ENCODE measurements at regions not wholly inside any gene's neighbourhood (a gene's known extent, or its start where the extent isn't known, plus 50 kb on each side); places are given as distances from the start of the nearest gene placed in this dataset.
"Not testable (repeated sequence)": the region's sequence is repeated elsewhere in the genome, so short reads cannot be mapped to it uniquely, and the experiment has no call there.

DNA sequence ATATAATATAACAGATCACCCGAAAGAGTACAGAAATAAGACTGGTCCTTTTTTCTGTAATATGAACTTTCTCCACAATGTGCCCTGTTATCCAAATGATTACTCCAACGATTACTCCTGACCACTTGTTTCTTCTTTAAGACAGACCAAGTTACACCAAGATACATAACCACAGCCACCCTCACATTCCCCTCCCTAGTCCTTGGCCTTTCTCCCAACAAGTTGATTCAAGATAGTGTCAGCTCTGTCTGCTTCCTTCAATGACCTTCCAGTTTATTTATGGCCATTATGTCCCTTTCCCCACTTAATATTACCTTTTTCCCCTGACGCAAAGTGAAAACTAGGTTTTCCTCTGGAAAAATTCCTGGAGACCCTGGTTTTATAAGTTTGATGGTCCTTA, 397.2 kb downstream of the FAM47B start:
- no peaks in the 10 kb centered on the region for H3K4me1 ChIP-seq (ENCODE audit: control insufficient read depth, insufficient read depth, low read length, poor library complexity, severe bottlenecking)
- WGBS, 2 experiments (ENCODE audit: insufficient coverage in 2 of 2), result 67 to 80% methylated on average over 1 of the region's 3 CpGs
- no peaks in the 10 kb centered on the region for H3K9me3 ChIP-seq (ENCODE audit: control insufficient read depth, low read length)
- H3K4me3 ChIP-seq (ENCODE audit: extremely low read depth, insufficient read depth, low read length, poor library complexity, severe bottlenecking), result no peak overlapping the region
- H3K27ac ChIP-seq (ENCODE audit: low read depth, low read length, severe bottlenecking), result no peak overlapping the region
- no peaks in the 10 kb centered on the region for H3K36me3 ChIP-seq (ENCODE audit: control insufficient read depth, insufficient read depth, low read length)

DNA sequence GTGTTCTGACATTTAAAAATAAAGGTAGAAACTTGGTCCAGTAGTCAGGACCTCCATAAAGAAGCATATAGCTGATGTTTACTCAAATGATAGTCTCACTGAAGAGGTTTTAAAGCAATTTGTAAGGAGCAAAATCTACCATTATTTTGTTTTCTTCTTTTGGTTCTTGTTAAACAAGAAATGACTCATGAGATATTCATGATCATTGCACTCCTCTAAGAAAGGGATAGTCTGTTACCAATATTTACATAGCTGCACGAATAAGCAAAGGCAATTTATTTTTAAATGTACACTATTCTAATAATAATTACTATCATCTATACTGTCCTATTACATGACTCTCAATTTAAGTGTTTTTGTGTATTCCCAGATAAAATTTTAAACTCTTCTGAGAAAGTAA, 397.9 kb downstream of the FAM47B start:
- no peaks in the 10 kb centered on the region for H3K36me3 ChIP-seq (ENCODE audit: control insufficient read depth, insufficient read depth, low read length)
- no peaks in the 10 kb centered on the region for H3K4me1 ChIP-seq (ENCODE audit: control insufficient read depth, insufficient read depth, low read length, poor library complexity, severe bottlenecking)
- no peak overlapping the region for H3K27ac ChIP-seq (ENCODE audit: low read depth, low read length, severe bottlenecking)
- WGBS, 2 experiments (ENCODE audit: insufficient coverage in 2 of 2), result no CpG with 5 or more reads among the region's 1 CpG
- H3K9me3 ChIP-seq (ENCODE audit: control insufficient read depth, low read length), result no peaks in the 10 kb centered on the region
- no peak overlapping the region for H3K4me3 ChIP-seq (ENCODE audit: extremely low read depth, insufficient read depth, low read length, poor library complexity, severe bottlenecking)

DNA sequence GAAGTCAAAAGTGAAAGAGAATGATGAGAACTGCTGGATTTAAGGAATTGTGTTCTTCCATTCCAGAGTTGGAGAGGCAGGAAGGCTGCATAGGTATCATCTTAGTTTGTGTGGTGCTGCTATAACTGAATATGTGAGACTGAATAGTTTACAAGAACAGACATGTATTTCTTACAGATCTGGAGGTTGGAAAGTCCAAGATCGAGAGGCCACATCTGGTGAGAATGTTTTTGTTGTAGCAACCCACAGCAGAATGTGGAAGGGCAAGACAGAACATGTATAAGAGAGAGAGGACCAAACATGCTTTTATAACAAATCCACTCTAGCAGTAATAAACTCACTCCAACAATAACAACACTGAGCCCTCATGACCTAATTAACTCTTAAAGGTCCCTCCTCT, 408.6 kb downstream of the FAM47B start:
- no CpG with 5 or more reads among the region's 1 CpG for WGBS, 2 experiments (ENCODE audit: insufficient coverage in 2 of 2)
- Histone ChIP-seq H3K36me3 (ENCODE audit: control insufficient read depth, insufficient read depth, low read length) (no peaks in the 10 kb centered on the region), H3K4me3 (ENCODE audit: extremely low read depth, insufficient read depth, low read length, poor library complexity, severe bottlenecking) (no peak overlapping the region), H3K9me3 (ENCODE audit: control insufficient read depth, low read length) (no peaks in the 10 kb centered on the region), H3K27ac (ENCODE audit: low read depth, low read length, severe bottlenecking) (no peak overlapping the region), H3K4me1 (ENCODE audit: control insufficient read depth, insufficient read depth, low read length, poor library complexity, severe bottlenecking) (no peaks in the 10 kb centered on the region)

DNA sequence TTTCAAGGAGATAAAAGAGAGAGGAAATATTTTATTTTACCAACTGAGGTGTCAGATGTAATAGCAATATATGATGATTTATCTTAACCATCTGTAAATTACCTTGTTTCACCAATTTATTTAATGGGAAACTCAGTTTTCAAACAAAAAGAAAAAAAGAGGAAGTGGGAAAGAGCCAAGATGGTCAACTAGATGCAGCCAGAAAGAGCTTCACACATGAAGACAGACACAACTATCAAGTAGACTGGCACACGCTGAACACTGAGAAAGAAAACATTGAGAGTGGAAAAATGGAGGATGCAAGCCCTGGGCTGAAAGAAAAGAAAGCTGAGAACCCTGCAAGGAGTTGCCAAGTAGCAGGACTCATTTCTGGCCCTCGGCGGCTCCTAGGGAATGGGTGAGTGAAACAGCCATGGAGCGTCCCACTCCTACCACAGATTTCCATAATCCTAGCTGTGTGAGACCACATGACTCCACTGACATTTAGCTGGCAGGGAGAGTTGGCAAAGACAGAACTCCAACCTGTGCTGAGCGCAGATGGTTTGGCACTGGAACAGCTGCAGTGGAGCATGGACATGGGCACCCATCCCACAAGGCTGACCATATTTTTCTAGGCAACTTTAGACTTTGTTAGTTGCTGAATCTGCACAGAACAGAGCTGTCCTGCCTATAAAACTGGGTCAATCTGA, 409.3 kb downstream of the FAM47B start:
- Histone ChIP-seq H3K36me3 (ENCODE audit: control insufficient read depth, insufficient read depth, low read length) (no peaks in the 10 kb centered on the region), H3K9me3 (ENCODE audit: control insufficient read depth, low read length) (no peaks in the 10 kb centered on the region), H3K4me1 (ENCODE audit: control insufficient read depth, insufficient read depth, low read length, poor library complexity, severe bottlenecking) (no peaks in the 10 kb centered on the region), H3K27ac (ENCODE audit: low read depth, low read length, severe bottlenecking) (no peak overlapping the region), H3K4me3 (ENCODE audit: extremely low read depth, insufficient read depth, low read length, poor library complexity, severe bottlenecking) (no peak overlapping the region)
- 80 to 100% methylated on average over 1 of the region's 5 CpGs for WGBS, 2 experiments (ENCODE audit: insufficient coverage in 2 of 2)

DNA sequence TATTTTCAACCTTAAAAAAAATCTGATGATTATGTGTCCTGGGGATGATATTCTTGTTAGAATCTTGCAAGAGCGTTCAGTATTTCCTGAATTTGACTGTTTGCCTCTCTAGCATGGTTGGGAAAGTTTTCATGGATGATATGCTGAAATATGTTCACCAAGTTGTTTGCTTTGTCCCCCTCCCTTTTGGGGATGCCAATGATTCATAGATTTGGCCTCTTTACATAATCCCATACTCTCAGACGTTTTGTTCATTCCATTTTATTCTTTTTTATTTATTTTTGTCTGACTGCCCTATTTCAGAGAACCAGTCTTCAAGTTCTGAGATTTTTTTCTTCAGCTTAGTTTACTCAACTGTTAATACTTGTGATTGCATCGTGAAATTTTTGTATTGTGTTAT, 415.1 kb downstream of the FAM47B start:
- Histone ChIP-seq H3K36me3 (ENCODE audit: control insufficient read depth, insufficient read depth, low read length) (no peaks in the 10 kb centered on the region), H3K9me3 (ENCODE audit: control insufficient read depth, low read length) (no peaks in the 10 kb centered on the region), H3K4me1 (ENCODE audit: control insufficient read depth, insufficient read depth, low read length, poor library complexity, severe bottlenecking) (no peaks in the 10 kb centered on the region), H3K4me3 (ENCODE audit: extremely low read depth, insufficient read depth, low read length, poor library complexity, severe bottlenecking) (no peak overlapping the region), H3K27ac (ENCODE audit: low read depth, low read length, severe bottlenecking) (no peak overlapping the region)
- WGBS, 2 experiments (ENCODE audit: insufficient coverage in 2 of 2), result no CpG with 5 or more reads among the region's 3 CpGs

DNA sequence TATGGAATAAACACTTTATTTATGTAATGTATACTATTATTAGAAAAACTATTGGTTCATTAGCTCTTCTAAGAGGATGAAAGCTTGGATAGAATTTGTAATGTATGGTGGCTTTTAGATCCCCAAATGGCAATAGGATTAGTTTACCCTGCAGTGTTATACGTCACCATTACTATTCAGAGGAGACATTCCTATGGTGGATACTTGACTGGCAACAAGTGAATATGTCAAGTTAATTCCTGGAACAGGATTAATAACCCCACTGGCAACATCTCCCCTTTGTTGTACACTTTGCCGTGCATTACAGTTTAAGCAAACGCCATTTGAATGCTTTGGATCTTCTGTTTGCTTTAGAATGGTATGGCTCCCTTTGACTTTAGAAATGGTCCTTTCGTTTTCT, 420.3 kb downstream of the FAM47B start:
- 89% methylated on average over 1 of the region's 4 CpGs; no CpG with 5 or more reads in 1 of the 2 experiments for WGBS, 2 experiments (ENCODE audit: insufficient coverage in 2 of 2)
- H3K4me3 ChIP-seq (ENCODE audit: extremely low read depth, insufficient read depth, low read length, poor library complexity, severe bottlenecking), result no peak overlapping the region
- no peak overlapping the region for H3K27ac ChIP-seq (ENCODE audit: low read depth, low read length, severe bottlenecking)
- no peaks in the 10 kb centered on the region for H3K9me3 ChIP-seq (ENCODE audit: control insufficient read depth, low read length)
- no peaks in the 10 kb centered on the region for H3K36me3 ChIP-seq (ENCODE audit: control insufficient read depth, insufficient read depth, low read length)
- no peaks in the 10 kb centered on the region for H3K4me1 ChIP-seq (ENCODE audit: control insufficient read depth, insufficient read depth, low read length, poor library complexity, severe bottlenecking)

DNA sequence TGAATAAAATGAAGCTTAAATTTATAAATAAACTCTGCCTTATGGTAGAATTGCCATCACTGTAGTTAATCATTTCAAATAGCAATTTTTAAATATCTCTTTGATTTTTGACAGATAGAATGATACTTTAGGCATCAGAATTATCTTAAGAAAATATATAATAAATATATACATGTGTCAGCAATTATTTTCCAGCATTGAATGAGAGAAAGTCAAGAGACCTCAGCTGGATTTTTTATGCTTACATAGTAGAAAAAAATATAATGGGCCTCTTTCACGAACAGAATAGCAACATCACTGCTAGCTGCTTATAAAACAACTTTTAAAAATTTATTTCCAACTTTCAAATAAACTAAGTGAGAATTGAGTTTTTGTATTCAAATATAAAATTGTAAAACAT, 424.0 kb upstream of the MAGEB16 start:
- Histone ChIP-seq H3K4me3 (ENCODE audit: extremely low read depth, insufficient read depth, low read length, poor library complexity, severe bottlenecking) (no peak overlapping the region), H3K4me1 (ENCODE audit: control insufficient read depth, insufficient read depth, low read length, poor library complexity, severe bottlenecking) (no peaks in the 10 kb centered on the region), H3K36me3 (ENCODE audit: control insufficient read depth, insufficient read depth, low read length) (no peaks in the 10 kb centered on the region), H3K27ac (ENCODE audit: low read depth, low read length, severe bottlenecking) (no peak overlapping the region), H3K9me3 (ENCODE audit: control insufficient read depth, low read length) (no peaks in the 10 kb centered on the region)
- no CpG with 5 or more reads among the region's 1 CpG for WGBS, 2 experiments (ENCODE audit: insufficient coverage in 2 of 2)

DNA sequence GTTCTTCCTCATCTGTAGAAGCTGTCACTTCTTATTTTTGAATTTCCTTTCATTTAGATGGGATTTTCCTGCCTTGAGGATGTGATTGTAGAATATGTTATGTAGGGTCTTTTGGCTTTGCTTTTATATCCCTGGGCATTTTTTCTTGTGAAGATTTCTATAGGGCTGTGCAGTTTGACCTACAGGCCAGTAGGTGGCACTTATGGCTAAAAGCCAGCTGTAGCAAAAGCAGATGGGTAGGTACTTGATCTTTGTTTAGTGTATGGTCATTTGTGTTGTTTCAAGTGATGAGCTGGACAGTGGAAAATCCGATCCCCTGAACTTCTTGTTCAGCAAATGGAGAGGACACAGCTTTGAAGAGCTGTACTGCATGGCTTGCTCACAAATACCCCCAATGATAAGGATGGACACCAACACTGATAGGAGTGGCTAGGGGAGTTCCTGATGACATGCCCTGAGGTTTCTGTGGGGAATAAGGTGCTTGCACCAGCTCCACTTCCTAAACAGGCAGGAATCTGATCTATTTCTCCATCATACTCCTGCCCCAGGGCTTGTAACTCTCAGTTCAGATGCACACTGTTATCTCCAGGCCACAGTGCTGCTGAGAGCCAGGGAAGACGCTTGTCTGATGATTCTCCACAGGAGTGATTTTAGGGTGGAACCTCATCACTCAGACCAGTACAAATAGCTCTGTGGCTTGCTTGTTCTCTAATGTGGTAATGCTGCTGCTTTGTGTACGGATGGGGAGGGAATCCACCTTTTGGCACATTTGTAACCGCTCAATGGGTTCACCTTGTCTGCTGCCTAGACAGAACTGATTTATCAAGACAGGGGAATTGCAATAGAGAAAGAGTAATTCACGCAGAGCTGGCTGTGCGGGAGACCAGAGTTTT, 417.1 kb upstream of the MAGEB16 start:
- Histone ChIP-seq H3K9me3 (ENCODE audit: control insufficient read depth, low read length) (no peaks in the 10 kb centered on the region), H3K36me3 (ENCODE audit: control insufficient read depth, insufficient read depth, low read length) (no peaks in the 10 kb centered on the region), H3K27ac (ENCODE audit: low read depth, low read length, severe bottlenecking) (no peak overlapping the region), H3K4me3 (ENCODE audit: extremely low read depth, insufficient read depth, low read length, poor library complexity, severe bottlenecking) (no peak overlapping the region), H3K4me1 (ENCODE audit: control insufficient read depth, insufficient read depth, low read length, poor library complexity, severe bottlenecking) (no peaks in the 10 kb centered on the region)
- WGBS, 2 experiments (ENCODE audit: insufficient coverage in 2 of 2), result 86% methylated on average over 2 of the region's 6 CpGs; no CpG with 5 or more reads in 1 of the 2 experiments

DNA sequence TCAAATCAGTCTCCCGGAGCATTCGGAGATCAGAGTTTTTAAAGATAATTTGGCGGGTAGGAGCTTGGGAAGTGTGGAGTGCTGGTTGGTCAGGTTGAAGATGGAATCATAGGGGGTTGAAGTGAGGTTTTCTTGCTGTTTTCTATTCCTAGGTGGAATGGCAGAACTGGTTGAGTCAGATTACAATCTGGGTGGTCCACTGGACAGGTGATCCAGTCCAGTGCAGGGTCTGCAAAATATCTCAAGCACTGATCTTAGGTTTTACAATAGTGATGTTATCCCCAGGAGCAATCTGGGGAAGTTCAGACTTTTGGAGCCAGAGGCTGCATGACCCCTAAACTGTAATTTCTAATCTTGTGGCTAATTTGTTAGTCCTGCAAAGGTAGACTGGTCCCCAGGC, 416.4 kb upstream of the MAGEB16 start:
- H3K4me3 ChIP-seq (ENCODE audit: extremely low read depth, insufficient read depth, low read length, poor library complexity, severe bottlenecking); H3K36me3 ChIP-seq (ENCODE audit: control insufficient read depth, insufficient read depth, low read length); H3K9me3 ChIP-seq (ENCODE audit: control insufficient read depth, low read length); H3K27ac ChIP-seq (ENCODE audit: low read depth, low read length, severe bottlenecking); H3K4me1 ChIP-seq (ENCODE audit: control insufficient read depth, insufficient read depth, low read length, poor library complexity, severe bottlenecking): not testable (repeated sequence)
- 82 to 100% methylated on average over 2 to 3 of the region's 3 CpGs for WGBS, 2 experiments (ENCODE audit: insufficient coverage in 2 of 2)

DNA sequence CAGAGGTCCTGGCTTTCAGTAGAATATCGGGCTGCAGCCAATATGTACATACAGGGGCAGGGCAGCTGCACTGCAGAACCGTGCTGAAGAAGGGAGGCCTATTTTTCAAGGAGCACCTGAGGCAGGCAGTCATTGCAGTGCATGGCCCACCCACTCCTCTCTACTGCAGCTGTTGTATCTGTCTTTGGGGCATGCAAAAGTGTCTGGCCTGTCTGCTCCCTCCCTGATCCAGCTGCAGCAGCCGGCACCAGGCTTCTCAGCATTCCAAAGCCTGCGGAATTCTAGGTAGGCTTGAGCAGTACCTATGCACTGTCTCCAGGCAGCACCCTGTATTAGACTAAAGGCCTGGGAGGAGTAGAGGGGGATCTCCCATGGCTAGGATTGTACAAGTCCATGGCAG, 415.2 kb upstream of the MAGEB16 start:
- H3K4me3 ChIP-seq (ENCODE audit: extremely low read depth, insufficient read depth, low read length, poor library complexity, severe bottlenecking), result no peak overlapping the region
- 100% methylated on average over 1 of the region's 4 CpGs for WGBS, 2 experiments (ENCODE audit: insufficient coverage in 2 of 2)
- H3K27ac ChIP-seq (ENCODE audit: low read depth, low read length, severe bottlenecking), result no peak overlapping the region
- H3K9me3 ChIP-seq (ENCODE audit: control insufficient read depth, low read length), result no peaks in the 10 kb centered on the region
- no peaks in the 10 kb centered on the region for H3K4me1 ChIP-seq (ENCODE audit: control insufficient read depth, insufficient read depth, low read length, poor library complexity, severe bottlenecking)
- H3K36me3 ChIP-seq (ENCODE audit: control insufficient read depth, insufficient read depth, low read length), result no peaks in the 10 kb centered on the region

DNA sequence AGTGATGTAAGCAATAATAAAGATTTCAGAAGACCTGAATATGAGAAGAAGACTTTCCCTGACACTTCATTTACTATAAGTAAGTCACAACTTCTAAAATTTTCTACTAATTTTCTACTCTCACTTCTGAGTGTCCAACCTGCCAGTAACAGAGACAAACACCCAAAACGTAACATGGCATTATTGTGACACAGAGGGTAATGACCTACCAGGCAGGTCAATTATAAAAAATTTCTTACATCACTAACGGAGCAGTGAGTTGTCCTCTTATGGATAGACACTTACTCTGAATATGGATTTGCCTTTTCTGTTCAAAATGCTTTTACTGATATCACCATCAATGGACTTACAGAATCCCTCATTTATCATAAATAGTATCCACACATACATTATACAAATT, 405.9 kb upstream of the MAGEB16 start:
- Histone ChIP-seq H3K4me1 (ENCODE audit: control insufficient read depth, insufficient read depth, low read length, poor library complexity, severe bottlenecking) (no peaks in the 10 kb centered on the region), H3K27ac (ENCODE audit: low read depth, low read length, severe bottlenecking) (no peak overlapping the region), H3K36me3 (ENCODE audit: control insufficient read depth, insufficient read depth, low read length) (no peaks in the 10 kb centered on the region), H3K4me3 (ENCODE audit: extremely low read depth, insufficient read depth, low read length, poor library complexity, severe bottlenecking) (no peak overlapping the region), H3K9me3 (ENCODE audit: control insufficient read depth, low read length) (no peaks in the 10 kb centered on the region)
- no CpG with 5 or more reads among the region's 2 CpGs for WGBS, 2 experiments (ENCODE audit: insufficient coverage in 2 of 2)
